ENCODE measurements at regions not wholly inside any gene's neighbourhood (a gene's known extent, or its start where the extent isn't known, plus 50 kb on each side); places are given as distances from the start of the nearest gene placed in this dataset.

GRCh38 chr7:128177768-128178550 is 63.1 kb upstream of the LEP start:
- Histone ChIP-seq H3K4me1 (no peaks in the 10 kb centered on the region), H3K9me3 (no peaks in the 10 kb centered on the region), H3K27ac (no peak overlapping the region), H3K4me3 (no peak overlapping the region), H3K27me3 (peaks cover 0 to 60% (median 7%) of the 10 kb centered on the region in 9 donors), H3K36me3 (no peaks in the 10 kb centered on the region)
- TF ChIP-seq CTCF (IDR thresholded peaks at IDR 0.05) (no peak), POLR2A (IDR thresholded peaks at IDR 0.05) (no peak)
- ATAC-seq = no peak
- 30 to 37% (median 34%) methylated on average over 9 of the region's 9 CpGs for WGBS, 4 donors
- intact Hi-C loops (cut with DNase I) = no loop called here
- DNase-seq = no peak

- H3K4me3 ChIP-seq = no peak overlapping the region
- TF ChIP-seq CTCF (IDR thresholded peaks at IDR 0.05) (no peak), POLR2A (IDR thresholded peaks at IDR 0.05) (no peak)
- DNase-seq (no peak), ATAC-seq (no peak)
- H3K4me1 ChIP-seq = no peaks in the 10 kb centered on the region
- no peak overlapping the region for H3K27ac ChIP-seq
- H3K27me3 ChIP-seq = peaks cover 0 to 55% (median 7%) of the 10 kb centered on the region in 9 donors
- WGBS, 4 donors = 82 to 92% (median 86%) methylated on average over 3 of the region's 3 CpGs
- intact Hi-C loops (cut with DNase I) = no loop called here
- H3K36me3 ChIP-seq = no peaks in the 10 kb centered on the region
- H3K9me3 ChIP-seq = no peaks in the 10 kb centered on the region
Observed at GRCh38 chr7:128178611-128179010, 62.5 kb upstream of the LEP start.

- TF ChIP-seq CTCF (IDR thresholded peaks at IDR 0.05) = no peak
- no peak for TF ChIP-seq POLR2A (IDR thresholded peaks at IDR 0.05)
Observed at GRCh38 chr7:128188396-128189230, 52.5 kb upstream of the LEP start.

More at GRCh38 chr7:128188396-128189230, 52.5 kb upstream of the LEP start:
- DNase-seq (no peak), ATAC-seq (no peak)
- H3K9me3 ChIP-seq = peaks cover 0 to 3% (median 0%) of the 10 kb centered on the region in 12 donors
- H3K4me3 ChIP-seq = no peak overlapping the region
- no peaks in the 10 kb centered on the region for H3K4me1 ChIP-seq
- H3K27me3 ChIP-seq = peaks cover 0 to 38% (median 11%) of the 10 kb centered on the region in 9 donors
- H3K36me3 ChIP-seq = no peaks in the 10 kb centered on the region
- intact Hi-C loops (cut with DNase I) = no loop called here
- H3K27ac ChIP-seq = no peak overlapping the region
- 64 to 73% (median 68%) methylated on average over 16 of the region's 16 CpGs for WGBS, 4 donors

Measured in heart left ventricle (tissue), 16 donors.